T-helper 1 cell (primary cell): ENCODE measurements at regions not wholly inside any gene's neighbourhood (a gene's known extent, or its start where the extent isn't known, plus 50 kb on each side); places are given as distances from the start of the nearest gene placed in this dataset.
"Not testable (repeated sequence)": the region's sequence is repeated elsewhere in the genome, so short reads cannot be mapped to it uniquely, and the experiment has no call there.

Experiments
- DNase-seq, 5 donors: peaks; one replicate each; pipeline ENCODE4 v3.0.0-alpha.2; 2012 to 2020

- no peak for DNase-seq
These were observed 332.0 kb downstream of the IRS1 start for GRCh38 chr2:226467633-226468032.

GRCh38 chr2:226467221-226467620 lies 332.4 kb downstream of the IRS1 start:
- DNase-seq: no peak

DNA sequence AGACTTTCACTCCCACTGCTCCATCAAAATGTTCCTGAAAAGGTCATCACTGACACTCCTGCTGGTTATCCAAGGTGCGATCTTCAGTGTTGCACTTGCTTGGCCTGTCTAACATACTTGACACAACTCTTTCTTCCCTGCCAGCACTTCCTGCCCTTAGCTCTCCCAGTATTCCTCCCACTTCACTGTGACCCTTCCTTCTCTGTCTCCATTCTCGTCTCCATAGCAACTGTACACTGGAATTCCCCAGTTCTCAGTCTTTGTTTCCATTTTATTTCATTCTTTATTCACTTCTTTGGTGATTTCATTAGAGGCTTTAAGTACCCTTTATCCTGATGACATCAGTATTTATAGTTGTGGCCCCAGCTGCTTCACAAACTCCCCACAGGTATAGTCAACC lies 333.0 kb downstream of the IRS1 start:
- DNase-seq: no peak

DNA sequence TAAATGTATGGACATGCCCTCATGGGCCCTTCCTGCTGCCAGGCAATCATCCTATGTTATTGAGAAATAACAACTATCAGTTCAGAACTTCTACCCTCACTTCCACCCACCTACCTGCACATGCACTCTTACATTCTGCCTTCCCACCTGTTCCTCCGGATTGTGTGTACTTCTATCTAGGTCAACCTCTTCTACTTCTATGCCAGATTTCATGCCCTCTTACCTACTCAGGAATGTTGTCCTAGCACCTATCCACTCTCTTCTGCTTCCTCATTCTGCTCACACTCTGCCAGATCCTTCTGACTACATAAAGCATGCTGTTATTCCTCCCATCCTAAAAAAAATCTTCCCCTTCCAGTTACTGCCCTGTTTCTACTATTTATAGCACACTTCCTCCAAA lies 333.5 kb downstream of the IRS1 start:
- no peak for DNase-seq

DNA sequence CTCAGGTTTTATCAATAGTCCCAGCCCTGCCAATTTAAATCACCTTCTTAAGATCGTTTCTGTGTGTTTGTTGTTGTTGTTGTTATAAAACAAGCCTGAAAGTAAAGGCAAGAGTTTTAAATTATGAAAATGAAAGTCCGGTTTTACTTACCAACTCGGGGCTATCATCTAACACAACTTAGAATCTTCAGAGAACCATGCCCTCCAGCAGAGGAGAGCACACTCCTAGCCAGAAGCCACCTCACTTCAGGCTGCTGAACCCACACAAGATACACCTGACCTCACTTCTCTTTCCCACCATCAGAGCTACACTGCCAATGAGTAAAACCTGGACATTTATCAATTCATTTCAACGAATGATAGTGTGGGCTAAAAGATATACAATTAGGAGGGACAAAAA lies 335.2 kb downstream of the IRS1 start:
- DNase-seq: no peak

GRCh38 chr2:226463154-226463553 lies 336.5 kb downstream of the IRS1 start:
- DNase-seq: no peak

DNA sequence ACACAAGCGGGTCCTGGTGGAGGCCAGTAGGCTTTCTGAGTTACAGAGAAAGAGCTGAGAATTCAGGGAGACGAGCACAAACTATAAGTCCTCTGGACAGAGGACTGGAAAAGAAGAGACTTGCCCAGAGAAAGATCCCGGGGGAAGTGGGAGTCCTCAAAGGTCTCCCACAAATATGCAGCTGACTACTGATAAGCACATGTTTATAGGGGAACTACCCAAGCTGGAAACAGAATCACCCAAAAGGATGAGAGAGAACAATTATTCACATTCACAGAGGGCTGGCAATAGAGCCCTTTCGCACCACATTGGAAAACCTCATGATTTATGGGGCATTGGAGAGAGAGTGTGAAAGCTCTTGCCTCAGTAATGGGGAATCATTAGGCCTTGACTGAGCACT lies 337.6 kb downstream of the IRS1 start:
- DNase-seq: no peak

- not testable (repeated sequence) for DNase-seq
These were observed 343.5 kb downstream of the IRS1 start for GRCh38 chr2:226456144-226456543.

DNA sequence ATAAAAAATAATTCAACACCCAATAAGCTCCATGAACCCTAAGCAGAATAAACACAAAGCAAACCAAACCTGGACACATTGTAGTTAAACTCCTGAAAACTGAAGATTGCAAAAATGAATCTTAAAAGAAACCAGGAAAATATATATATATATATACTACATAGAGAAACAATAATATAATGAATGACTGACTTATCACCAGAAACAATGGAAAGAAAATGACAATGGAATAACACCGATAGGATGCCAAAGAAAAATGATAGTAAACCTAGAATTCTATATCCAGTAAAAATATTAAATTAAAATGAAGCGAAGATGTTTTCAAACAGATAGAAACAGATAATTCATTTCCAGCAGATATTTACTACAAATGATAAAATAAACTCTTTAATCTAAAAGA lies 346.9 kb downstream of the IRS1 start:
- DNase-seq: no peak

DNA sequence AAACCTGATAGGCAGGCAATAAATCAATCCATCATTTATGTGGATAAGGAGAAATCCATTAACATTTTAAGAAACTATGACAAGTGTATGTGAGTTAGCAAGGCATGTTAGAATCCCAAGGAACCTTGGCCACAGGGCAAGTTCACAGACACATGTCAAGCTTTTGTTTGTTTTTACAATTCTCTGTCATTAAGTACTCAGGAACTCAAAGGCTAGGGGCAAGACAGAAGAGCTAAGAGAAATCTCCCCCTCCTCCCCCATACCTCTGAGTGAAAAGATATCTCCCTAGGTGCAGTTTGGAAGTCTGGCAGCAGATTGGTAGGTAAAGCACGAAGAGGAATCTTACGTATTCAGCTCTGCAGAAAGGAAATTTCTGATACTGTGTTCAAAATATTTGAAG lies 348.1 kb downstream of the IRS1 start:
- no peak for DNase-seq

DNA sequence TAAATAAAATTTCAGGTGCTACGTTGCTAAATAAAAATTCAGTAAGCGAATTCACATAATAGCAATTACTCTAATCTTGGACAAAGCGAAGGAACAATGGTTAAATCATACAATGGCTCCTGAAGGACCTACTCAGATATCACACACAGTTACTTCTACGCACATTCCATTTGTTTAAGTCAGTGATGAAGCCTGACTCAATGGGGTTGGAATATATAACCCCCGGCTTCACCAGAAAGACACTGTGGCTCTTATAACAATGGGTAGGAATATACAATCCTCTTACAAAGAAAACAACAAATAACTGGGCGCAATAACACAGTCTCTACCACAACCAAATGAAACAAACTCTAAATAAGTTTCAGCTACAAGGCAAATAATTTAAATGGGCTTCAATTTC lies 349.5 kb downstream of the IRS1 start:
- DNase-seq: no peak

- no peak for DNase-seq
These were observed 352.0 kb downstream of the IRS1 start for GRCh38 chr2:226447338-226448300.

GRCh38 chr2:226446406-226447001 lies 353.1 kb downstream of the IRS1 start:
- DNase-seq: no peak

- DNase-seq: no peak
These were observed 354.3 kb downstream of the IRS1 start for GRCh38 chr2:226445216-226445861.

DNA sequence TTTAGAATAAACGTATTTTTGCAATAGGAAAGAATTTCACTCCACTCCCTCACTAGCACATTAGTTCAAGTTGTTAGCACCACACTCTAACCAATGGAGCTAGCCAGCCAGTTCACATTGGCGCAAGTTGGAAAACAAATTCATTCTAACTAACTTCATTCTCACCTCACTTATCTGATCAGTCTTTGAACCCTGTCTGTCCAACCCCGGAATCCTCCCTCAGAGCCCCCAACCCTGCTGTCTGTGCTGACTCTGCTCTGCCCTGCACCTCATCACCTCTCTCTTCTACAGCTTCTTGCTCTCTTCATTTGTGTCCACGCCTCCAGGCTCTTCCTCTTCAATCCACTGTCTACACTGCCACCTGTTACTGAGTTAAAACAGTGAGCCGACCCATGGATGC lies 356.5 kb downstream of the IRS1 start:
- no peak for DNase-seq

DNA sequence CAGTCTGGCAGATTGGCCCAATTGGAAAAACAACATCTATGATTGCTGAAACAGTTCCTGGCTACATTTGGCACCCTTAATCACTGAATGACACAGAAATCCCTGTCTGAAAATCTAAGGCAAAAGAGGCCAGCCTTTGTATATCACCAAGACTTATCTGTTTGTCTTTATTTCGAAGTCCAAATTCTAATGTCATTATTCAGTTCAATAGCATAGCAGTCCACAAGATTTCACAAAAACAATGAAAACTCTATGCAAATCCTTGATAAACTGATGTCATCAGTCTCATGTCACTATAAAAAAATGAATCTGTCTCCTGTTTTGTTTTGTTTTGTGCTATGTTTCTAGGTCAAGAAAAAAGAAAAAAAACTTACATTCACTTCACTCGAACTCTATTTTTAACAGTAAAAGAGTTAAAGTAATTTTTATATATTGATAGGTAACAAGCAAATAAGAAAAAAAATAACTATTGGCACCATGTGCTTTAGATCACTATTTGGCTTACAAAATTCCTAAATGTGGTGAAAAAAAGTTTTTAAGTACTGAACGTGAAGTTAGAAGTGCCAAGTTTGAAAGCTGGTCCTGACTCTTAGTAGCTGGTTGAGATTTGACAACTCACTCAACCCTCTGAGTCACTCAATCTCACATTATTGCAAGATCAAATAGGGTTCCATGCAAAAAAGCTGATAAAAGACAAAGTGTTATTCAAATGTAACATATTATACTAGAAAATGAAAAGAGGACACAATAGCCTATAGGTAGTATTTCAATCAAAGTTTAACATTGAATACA lies 359.3 kb downstream of the IRS1 start:
- no peak for DNase-seq

DNA sequence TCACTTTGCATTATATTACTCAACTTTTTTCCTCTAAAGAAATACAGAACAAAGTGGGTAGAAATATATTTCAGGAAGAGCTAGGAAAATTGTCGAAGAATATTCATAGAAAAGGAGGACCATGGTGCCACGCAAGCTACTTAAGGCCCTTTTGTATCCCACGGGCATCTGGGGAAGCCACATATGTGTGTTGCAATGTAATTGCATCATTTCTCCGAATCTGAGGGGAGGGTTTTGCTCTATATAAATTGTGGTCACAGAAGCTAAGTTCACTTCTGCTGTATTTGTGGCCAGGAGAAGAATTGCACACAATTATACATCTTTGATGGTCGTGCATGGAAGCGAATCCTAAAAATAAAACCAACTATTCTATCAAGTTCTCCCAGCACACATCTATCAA lies 360.3 kb downstream of the IRS1 start:
- DNase-seq: no peak

DNA sequence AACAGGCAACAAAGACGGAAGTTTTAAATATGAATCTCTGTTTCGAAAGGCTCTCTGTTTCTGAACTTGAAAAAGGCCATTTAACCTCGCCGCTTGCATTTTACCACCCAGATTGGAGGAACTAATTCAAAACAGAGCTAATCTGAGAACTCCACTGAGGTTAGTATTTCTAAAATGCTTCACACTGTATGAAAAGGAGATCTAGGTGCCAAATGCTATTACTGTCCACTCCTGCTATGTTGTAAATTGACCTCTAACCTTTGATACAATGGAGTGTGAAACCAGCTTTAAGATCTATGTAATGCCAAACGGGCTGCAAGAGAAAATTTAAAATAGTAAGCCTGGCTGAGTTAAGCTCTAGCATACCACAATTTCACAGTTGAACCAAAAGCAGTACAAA lies 364.5 kb downstream of the IRS1 start:
- no peak for DNase-seq

GRCh38 chr2:226434702-226435101 lies 364.9 kb downstream of the IRS1 start:
- no peak for DNase-seq

DNA sequence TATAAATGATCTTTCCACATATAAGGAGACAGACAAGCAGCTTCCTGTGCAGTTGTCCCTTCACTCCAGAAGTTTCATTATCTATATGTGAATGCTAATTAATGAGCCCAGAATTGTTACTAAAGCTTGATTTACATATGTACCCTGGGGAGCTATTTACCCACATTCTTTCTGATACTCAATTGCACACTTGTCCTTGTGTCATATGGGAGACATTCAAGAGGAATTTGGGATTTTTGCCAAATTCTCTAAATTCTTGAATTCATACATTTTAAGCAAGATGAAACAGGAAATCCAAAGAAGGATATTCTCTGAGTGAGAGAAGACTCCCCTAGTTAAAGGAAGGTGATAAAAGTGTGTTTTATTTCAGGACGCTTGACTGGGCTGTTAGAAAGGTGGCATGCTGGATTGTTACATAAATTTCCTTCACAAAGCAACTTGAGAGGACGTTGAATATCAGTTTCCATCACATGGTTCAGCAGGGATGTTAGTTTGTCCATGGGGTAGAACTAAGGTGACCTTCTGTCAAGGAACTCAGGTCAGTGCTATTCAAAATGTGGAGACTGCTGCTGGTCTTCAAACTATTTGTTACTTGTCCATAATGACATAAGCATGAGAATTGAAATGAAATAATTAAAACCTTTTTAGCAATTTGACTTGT lies 368.2 kb downstream of the IRS1 start:
- DNase-seq: no peak

DNA sequence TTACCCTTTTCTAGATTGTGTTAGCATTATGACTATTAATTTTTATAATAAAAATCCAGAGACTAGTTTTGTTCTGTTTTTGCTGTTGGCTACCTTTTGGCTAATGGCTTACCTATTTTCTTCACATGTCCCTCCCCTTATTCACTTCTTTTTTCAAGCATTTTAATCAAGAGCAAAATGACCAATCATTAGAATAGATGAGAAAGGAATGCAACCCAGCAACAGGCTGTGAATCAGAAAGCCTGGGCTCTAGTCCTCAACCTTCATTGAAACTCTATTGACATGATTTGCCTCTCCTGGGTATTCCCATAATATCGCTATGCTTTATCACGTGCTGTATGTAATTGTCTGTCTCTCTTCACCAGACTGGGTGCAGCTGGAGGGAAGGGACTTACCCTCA lies 370.1 kb downstream of the IRS1 start:
- no peak for DNase-seq

DNA sequence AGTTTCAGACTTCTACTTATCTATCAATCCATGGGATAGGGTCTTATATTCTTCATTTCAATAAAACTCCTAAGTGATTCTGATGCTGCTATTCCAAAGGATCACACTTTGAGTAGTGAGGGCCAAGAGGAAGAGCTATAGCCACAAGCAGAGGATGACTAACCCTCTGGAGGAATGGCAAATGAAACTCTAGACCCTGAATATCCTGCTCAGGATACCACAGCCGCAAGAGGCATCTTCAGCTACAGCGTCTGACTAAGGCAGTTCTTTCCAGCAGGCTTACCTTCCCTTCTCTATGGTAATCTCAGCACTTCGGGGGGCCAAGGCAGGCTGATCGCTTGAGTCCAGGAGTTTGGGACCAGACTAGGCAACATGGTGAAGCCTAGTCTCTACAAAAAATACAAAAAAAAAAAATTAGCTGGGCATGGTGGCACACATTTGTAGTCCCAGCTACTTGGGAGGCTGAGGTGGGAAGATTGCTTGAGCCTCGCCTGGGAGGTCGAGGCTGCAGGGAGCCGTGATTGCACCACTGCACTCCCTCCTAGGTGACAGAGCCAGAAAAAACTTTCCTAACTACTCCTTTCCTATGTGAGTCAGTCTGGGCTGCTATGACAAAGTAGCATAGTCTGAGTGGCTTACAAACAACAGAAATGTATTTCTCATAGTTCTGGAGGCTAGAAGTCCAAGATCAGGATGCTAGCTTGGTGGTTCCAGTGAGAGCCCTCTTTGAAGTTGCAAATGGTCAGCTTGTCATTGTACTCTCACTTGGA lies 371.9 kb downstream of the IRS1 start:
- no peak for DNase-seq
